GM12892 (cell line): ENCODE measurements at regions not wholly inside any gene's neighbourhood (a gene's known extent, or its start where the extent isn't known, plus 50 kb on each side); places are given as distances from the start of the nearest gene placed in this dataset.
"Not testable (repeated sequence)": the region's sequence is repeated elsewhere in the genome, so short reads cannot be mapped to it uniquely, and the experiment has no call there.

Experiments
- DNase-seq: peaks from one replicate; pipeline ENCODE4 v3.0.0; 2011; ENCODE audit not compliant: insufficient read length
- FAIRE-seq: peaks from 2 replicates; lab custom pipeline; 2011; peaks lifted over from hg19 to GRCh38; lab: Jason Lieb, UNC
- POLR2A ChIP-seq: IDR thresholded peaks from 2 replicates; pipeline ENCODE4 v1.6.1; 2011; ENCODE audit warnings: low read depth, low read length, control low read depth
- POLR2AphosphoS5 ChIP-seq: IDR thresholded peaks from 2 replicates; pipeline ENCODE4 v1.6.1; 2011; ENCODE audit warnings: low read depth, low read length, control low read depth
- TAF1 ChIP-seq: IDR thresholded peaks from 2 replicates; pipeline ENCODE4 v1.6.1; 2011; ENCODE audit warnings: low read depth, mild to moderate bottlenecking, control low read depth, low read length, borderline replicate concordance

DNA sequence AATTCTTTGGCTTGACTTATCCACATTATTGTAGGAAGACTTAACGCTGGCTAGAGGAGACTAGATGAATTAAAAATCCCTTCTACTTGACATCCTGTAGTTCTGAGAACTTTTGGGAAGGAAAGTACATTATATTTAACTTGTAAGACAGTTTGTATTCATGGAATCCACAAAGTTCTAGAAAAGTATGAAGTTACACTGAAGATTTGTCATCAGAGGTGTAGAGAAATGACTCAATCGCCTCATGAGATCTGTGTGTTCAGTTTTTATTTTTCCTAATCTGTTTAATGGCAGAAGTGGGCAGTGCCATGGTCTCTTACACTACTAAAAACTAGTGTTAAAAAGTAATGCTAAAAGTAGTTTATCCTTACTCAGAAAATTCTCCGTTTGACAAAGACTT lies 89.1 kb upstream of the SMIM30 start:
- no peak for FAIRE-seq
- DNase-seq = no peak
- no peak for TF ChIP-seq TAF1
- no peak for TF ChIP-seq POLR2AphosphoS5
- TF ChIP-seq POLR2A = no peak

DNA sequence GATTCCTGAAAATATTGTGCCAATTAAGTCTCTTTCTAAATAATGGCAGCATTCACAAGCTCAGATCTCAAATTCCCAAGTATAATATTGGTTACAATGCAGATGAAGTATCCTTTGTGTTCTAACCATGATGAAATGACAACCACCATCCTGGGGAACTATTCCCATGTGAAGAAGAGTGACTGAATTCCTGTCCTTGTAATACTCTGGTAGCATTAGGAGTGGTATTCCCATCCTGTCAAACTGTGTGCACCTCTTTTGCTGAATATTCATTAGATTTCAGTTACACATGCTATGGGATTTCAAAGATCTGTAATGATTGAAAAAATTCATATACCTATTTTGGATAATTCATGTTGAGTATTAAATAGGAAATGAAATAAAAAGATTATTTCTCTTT lies 86.1 kb upstream of the SMIM30 start:
- TF ChIP-seq POLR2AphosphoS5 (no peak), POLR2A (no peak), TAF1 (no peak)
- no peak for FAIRE-seq
- no peak for DNase-seq

DNA sequence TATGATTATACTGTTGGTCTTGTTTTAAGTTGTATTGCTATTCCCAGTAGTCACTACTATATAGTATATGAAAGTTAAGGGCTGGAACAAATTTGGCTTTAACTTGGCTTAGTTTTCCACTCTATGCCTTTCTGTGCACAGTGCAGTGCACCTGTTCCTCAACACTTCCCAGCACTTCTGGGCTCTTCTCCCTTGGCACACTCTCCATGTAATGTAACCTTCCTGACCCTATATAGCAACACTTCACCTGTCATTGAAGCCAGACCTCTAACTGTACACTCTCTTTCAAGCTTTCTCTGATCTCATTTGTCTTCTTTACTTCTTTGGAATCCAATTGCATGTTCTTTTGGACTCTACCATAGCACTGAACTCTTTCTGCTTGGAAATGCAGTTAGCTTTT lies 83.9 kb upstream of the SMIM30 start:
- DNase-seq (no peak), FAIRE-seq (no peak)
- TF ChIP-seq POLR2AphosphoS5 (no peak), POLR2A (no peak), TAF1 (no peak)

DNA sequence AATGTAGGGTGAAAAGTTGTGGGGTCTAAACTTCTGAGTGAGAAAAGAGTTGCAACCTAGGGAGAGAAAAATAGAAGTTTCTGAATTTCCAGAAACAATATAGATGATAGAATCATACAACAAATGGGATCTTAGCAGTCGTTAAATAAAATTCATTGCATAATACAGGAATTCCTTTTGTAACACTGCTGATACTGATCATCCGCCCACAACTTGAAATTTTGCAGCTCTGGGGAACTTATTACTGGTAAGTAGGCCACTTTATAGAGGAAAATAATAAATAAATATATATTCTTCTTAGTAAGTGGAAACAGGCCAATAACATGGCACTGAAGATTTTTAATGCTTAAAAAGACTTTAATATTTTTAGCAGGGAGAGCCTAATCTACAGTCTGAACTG lies 81.9 kb upstream of the SMIM30 start:
- no peak for TF ChIP-seq POLR2A
- TF ChIP-seq POLR2AphosphoS5 = no peak
- no peak for TF ChIP-seq TAF1
- DNase-seq (no peak), FAIRE-seq (no peak)

DNA sequence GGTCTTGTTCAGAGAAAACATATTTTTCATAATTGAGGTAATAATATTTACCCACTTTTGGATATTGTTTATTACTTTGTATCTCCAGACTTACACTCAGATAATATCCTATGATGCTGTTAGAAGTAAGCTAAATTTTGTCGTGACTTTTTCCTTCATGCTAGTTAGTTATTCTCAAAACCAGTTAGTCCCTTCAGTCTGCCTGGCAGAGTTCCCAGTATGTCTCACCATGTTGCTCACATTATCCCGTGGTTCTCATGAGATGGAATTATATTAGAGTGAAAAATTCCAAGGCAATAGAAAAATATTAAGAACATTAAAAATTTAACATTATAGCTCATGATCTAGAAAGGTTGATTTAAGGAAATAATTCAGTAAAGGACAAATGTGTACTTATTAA lies 81.5 kb upstream of the SMIM30 start:
- DNase-seq (no peak), FAIRE-seq (no peak)
- TF ChIP-seq TAF1 = no peak
- no peak for TF ChIP-seq POLR2AphosphoS5
- TF ChIP-seq POLR2A = no peak

DNA sequence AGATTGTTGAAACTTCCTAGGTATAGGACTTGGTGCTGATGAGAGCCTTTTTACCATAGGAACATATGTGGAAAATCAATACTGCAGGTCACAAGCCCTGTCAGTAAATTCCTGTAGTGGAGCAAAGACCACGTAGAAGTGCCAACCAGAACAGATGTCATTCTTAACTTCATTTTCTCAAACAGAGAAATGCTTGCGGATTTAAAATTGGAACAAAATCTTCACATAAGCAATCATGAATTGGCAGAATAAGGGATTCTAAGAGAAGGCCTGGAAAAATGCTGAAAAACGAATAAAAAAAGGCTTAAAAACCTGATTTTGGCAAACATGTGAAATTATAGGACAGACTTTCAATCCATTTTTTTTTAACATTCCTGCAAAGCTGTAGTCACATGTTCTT lies 80.8 kb upstream of the SMIM30 start:
- FAIRE-seq (no peak), DNase-seq (no peak)
- TF ChIP-seq POLR2A (no peak), POLR2AphosphoS5 (no peak), TAF1 (no peak)

DNA sequence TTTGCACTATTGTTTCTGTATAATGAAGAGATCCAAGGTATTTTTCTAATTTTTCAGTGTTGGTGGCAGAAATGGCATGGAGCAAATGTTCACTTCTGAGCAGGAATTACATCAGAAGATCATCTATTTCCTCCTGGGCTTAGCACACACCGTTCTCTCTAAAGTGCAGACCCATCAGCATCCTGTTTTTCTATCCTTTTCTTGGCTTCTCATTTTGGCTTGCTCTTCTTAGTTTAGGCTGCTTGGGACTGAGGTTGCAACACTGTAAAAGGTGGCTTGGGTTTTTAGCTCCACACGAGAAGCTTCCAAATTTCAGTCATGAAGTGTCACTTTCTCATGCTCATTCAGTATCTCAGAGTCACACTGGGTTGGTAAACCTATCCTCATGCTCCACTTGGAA lies 79.9 kb upstream of the SMIM30 start:
- TF ChIP-seq POLR2A (no peak), TAF1 (no peak), POLR2AphosphoS5 (no peak)
- DNase-seq = no peak
- no peak for FAIRE-seq

DNA sequence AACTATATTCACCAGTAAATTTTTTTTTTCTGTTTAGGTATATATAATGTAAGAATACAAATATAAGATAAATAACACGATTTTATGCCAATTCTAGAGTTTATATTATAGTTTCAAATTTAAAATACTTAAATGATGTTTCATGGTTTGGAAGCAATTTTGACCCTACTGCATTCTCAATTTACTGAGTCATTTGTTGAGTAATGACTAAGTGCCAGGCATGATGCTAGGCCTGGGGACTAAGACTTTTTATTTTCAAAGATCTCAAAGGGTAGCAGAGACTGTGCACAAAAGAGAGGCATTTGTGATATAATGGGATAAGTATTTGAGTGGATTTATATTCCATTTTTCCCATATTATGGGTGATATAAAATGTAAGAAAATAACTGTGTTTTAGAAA lies 78.9 kb upstream of the SMIM30 start:
- no peak for DNase-seq
- TF ChIP-seq TAF1 = no peak
- TF ChIP-seq POLR2AphosphoS5 = no peak
- TF ChIP-seq POLR2A = no peak
- FAIRE-seq = no peak

DNA sequence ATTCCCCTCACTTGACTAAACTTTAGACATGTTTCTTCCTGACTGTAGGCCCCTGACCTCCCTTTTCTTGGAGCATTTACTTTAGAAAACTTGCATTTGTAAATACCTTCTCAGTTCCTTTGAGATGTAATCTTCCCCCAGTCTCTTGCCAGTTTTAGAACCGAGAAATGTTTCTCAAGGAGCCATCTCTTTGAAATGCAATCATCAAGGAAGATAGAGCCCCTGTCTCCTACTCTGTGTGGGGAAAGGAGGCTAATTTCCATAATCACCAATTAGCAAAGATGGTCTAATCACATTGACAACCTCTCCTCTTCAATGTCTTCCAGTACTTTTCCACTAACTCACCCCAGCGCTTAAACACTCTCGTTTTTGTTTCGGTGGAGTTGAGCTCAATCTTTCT lies 70.0 kb upstream of the SMIM30 start:
- FAIRE-seq (no peak), DNase-seq (no peak)
- TF ChIP-seq POLR2A = no peak
- no peak for TF ChIP-seq POLR2AphosphoS5
- TF ChIP-seq TAF1 = no peak

DNA sequence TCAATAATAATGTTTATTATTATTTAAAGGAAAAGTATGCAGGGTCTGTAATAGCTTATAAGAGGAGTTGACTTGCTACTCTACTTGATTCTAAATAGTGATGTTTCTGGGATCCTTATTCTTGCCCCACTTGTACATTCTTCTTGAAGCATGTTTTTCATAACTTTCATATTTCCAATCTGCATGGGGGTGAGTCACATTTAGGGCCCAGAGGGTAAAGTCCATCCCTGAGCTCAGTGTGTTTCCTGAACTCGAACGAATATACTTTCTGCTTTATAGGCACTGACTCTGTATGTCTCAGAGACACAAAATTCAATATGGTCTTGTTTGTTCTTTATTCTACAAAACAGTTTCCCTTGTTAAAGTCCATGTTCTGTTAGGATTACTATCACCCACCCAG lies 61.0 kb upstream of the SMIM30 start:
- no peak for TF ChIP-seq POLR2A
- no peak for TF ChIP-seq POLR2AphosphoS5
- TF ChIP-seq TAF1 = no peak
- DNase-seq (no peak), FAIRE-seq (no peak)

DNA sequence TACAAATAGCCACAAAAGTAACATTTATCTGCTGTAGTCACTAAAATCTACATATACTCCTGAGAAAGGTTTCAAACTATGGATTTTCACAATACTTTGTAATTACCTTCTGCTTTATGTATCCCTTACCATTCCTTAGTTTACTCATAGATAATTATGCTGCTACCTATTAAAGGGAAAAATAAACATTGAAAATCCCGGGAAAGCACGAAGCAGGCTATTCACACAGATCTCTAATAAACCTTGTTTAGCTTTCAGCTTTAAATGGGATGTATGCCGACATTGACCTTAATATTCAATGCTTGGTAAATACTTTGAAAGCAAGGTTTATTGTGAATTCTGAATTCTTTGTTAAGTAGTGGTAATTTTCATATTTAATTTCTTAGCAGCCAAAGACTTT lies 58.5 kb upstream of the SMIM30 start:
- TF ChIP-seq POLR2A (no peak), TAF1 (no peak), POLR2AphosphoS5 (no peak)
- FAIRE-seq (no peak), DNase-seq (no peak)

DNA sequence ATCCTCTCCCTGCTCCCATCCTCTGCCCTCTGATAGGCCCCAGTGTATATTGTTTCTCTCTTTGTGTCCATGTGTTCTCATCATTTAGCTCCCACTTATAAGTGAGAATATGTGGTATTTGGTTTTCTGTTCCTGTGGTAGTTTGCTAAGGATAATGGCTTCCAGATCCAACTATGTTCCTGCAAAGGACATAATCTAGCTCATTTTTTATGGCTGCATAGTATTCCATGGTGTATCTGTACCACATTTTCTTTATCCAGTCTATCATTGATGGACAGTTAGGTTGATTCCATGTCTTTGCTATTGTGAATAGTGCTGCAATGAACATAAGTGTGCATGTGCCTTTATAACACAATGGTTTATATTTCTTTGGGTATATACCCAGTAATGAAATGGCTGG lies 57.8 kb upstream of the SMIM30 start:
- not testable (repeated sequence) for FAIRE-seq, DNase-seq

DNA sequence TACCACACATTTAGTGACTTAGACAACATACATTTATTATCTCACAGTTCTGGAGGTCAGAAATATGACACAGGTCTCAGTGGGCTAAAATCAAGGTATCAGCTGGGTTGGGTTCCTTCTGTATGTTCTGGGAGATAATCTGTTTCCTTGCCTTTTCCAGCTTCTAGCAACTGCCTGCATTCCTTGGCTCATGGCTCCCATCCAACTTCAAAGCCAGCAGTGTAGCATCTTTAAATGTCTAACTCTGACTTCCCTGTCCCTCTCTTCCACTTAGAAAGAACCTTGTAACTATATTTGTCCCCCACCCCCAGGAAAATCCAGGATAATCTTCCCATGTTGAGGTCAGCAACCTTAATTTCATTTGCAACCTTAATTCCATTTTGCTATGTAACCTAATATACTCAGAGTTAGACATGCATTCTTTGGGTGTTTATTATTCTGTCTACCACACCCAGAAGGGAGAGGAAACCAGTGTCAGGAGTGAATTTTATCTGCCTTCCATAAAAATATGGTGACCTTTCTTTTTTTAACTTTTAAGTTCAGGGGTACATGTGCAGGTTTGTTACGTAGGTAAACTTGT lies 57.3 kb upstream of the SMIM30 start:
- FAIRE-seq (no peak), DNase-seq (no peak)
- TF ChIP-seq TAF1 (no peak), POLR2AphosphoS5 (no peak), POLR2A (no peak)

DNA sequence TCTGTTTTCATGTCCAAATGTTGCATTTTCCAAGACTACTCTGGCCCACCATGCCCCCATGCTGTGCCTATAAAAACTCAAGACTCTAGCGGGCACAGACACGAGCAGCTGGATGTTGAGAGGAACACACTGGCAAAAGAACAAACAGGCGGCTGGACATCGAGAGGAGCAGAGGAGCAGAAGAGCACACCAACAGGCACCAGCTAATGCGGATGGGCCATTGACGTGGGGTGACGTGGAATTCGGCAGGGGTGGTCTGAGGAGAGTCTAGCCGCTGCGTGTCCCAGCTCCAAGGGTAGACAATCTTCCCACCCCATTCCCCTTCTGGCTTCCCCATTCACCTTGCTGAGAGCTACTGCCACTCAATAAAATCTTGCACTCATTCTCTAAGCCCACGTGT lies 54.4 kb upstream of the SMIM30 start:
- FAIRE-seq = no peak

More for the DNA sequence above, 54.4 kb upstream of the SMIM30 start:
- DNase-seq = no peak
- TF ChIP-seq TAF1 = no peak
- no peak for TF ChIP-seq POLR2AphosphoS5
- TF ChIP-seq POLR2A = no peak
